ENCODE measurements at regions not wholly inside any gene's neighbourhood (a gene's known extent, or its start where the extent isn't known, plus 50 kb on each side); places are given as distances from the start of the nearest gene placed in this dataset.

DNA sequence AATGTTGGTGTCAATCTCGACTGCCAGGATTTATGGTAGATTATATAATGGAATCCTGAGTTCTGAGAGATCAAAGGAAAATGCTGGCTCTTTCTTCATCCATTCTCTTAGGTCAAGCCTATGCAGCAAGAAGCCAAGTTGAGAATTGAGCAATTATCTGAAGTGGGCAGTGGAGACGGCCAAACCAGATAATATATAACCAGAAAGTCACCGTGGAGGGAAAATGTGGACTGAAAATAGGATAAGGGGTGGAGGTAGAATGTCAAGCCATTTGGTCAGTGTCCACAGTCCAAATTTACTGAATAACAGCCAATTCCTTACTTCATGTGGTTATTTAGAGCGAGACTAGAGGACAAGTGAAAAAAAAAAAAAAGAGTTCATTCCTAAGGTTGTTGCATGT is 107.8 kb upstream of the ESR1 start:
- ATAC-seq (ENCODE audit: low read depth) (no peak), DNase-seq (ENCODE audit: low spot score) (no peak)
- H3K36me3 ChIP-seq (ENCODE audit: low read depth) = no peaks in the 10 kb centered on the region
- H3K4me1 ChIP-seq (ENCODE audit: insufficient read depth, poor library complexity, severe bottlenecking) = peaks cover 3% of the 10 kb centered on the region
- H3K27me3 ChIP-seq (ENCODE audit: insufficient read depth, poor library complexity, severe bottlenecking) = no peaks in the 10 kb centered on the region
- TF ChIP-seq, protein P1, sequence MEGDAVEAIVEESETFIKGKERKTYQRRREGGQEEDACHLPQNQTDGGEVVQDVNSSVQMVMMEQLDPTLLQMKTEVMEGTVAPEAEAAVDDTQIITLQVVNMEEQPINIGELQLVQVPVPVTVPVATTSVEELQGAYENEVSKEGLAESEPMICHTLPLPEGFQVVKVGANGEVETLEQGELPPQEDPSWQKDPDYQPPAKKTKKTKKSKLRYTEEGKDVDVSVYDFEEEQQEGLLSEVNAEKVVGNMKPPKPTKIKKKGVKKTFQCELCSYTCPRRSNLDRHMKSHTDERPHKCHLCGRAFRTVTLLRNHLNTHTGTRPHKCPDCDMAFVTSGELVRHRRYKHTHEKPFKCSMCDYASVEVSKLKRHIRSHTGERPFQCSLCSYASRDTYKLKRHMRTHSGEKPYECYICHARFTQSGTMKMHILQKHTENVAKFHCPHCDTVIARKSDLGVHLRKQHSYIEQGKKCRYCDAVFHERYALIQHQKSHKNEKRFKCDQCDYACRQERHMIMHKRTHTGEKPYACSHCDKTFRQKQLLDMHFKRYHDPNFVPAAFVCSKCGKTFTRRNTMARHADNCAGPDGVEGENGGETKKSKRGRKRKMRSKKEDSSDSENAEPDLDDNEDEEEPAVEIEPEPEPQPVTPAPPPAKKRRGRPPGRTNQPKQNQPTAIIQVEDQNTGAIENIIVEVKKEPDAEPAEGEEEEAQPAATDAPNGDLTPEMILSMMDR (IDR thresholded peaks at IDR 0.05; ENCODE audit: poor library complexity, severe bottlenecking) = no peak
- no peak overlapping the region for H3K4me3 ChIP-seq (ENCODE audit: severe bottlenecking)
- H3K9me3 ChIP-seq (ENCODE audit: severe bottlenecking) = no peaks in the 10 kb centered on the region
- H3K27ac ChIP-seq (ENCODE audit: poor library complexity, severe bottlenecking) = no peak overlapping the region

DNA sequence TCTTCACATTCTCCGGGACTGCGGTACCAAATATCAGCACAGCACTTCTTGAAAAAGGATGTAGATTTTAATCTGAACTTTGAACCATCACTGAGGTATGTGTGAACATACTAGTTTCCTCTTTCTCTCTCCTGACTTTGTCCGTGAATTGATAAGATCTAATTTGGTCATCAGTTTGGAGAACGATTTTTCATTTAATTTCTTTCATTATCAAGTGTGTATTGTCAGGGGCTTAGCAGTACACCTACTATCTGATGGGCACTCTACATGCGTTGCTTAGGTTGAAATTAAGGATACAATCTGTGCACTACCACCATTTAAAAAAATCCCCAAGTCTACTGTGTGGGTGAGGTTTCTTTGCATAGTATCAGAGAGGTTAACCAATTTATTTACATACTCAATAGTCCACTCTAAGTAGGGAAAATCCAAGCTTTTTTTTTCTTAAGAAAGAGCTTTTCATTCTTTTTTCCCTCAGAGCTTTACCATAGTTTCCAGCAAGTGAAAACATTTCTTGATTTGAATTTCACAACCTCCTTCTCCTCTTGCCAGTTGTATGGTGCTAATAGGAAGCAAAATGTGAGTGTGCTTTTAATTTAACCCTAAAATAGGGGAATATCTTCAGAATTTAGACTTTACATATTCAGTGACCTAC is 105.4 kb upstream of the ESR1 start:
- no peaks in the 10 kb centered on the region for H3K9me3 ChIP-seq (ENCODE audit: severe bottlenecking)
- TF ChIP-seq, protein P1 (IDR thresholded peaks at IDR 0.05; ENCODE audit: poor library complexity, severe bottlenecking) = no peak
- ATAC-seq (ENCODE audit: low read depth) (no peak), DNase-seq (ENCODE audit: low spot score) (no peak)
- H3K36me3 ChIP-seq (ENCODE audit: low read depth) = no peaks in the 10 kb centered on the region
- no peak overlapping the region for H3K27ac ChIP-seq (ENCODE audit: poor library complexity, severe bottlenecking)
- H3K4me1 ChIP-seq (ENCODE audit: insufficient read depth, poor library complexity, severe bottlenecking) = no peaks in the 10 kb centered on the region
- no peak overlapping the region for H3K4me3 ChIP-seq (ENCODE audit: severe bottlenecking)
- H3K27me3 ChIP-seq (ENCODE audit: insufficient read depth, poor library complexity, severe bottlenecking) = no peaks in the 10 kb centered on the region

DNA sequence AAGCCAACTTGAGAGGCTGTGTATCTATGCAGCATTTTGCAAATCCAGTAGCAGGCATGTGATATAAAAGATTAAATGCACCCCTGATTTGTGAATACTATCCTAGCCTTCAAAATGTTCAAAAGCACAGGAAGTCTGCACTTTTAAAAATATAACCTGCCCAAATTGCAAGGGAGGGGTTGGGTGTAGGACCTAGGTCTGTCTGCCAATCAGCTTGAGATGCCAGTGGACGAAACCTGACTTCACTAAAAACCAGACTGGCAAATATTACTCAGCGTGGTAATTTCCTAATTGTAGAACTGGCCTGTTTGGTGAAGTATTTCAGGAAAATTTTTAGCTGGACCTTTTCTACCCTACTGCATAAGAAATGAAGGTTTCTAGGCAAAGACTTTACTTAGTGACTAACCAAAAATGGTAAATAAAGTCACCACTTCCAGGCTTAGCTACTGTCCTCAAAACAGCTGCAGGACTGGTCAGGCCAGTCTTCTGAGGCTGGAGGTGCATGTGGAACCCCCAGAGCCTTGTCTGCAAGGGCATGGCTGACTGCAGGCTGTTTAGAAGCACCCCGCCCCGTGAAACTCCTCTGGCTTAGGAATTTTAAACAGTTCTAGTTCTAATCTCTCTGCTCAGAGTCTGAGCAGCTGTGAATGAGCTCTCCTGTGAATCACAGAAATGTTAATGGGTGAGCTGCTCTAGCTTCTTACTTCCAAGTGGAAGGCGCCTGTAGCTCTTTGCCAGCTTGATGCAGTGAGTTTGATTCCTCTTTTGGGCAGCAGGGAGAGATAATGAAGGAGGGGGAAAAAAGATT is 104.4 kb upstream of the ESR1 start:
- DNase-seq (ENCODE audit: low spot score) (no peak), ATAC-seq (ENCODE audit: low read depth) (no peak; the same call in 2 of the 3 replicates)
- TF ChIP-seq, protein P1 (IDR thresholded peaks at IDR 0.05; ENCODE audit: poor library complexity, severe bottlenecking) = no peak
- no peaks in the 10 kb centered on the region for H3K4me1 ChIP-seq (ENCODE audit: insufficient read depth, poor library complexity, severe bottlenecking)
- H3K27me3 ChIP-seq (ENCODE audit: insufficient read depth, poor library complexity, severe bottlenecking) = no peaks in the 10 kb centered on the region
- no peaks in the 10 kb centered on the region for H3K9me3 ChIP-seq (ENCODE audit: severe bottlenecking)
- H3K4me3 ChIP-seq (ENCODE audit: severe bottlenecking) = no peak overlapping the region
- H3K36me3 ChIP-seq (ENCODE audit: low read depth) = no peaks in the 10 kb centered on the region
- H3K27ac ChIP-seq (ENCODE audit: poor library complexity, severe bottlenecking) = no peak overlapping the region

DNA sequence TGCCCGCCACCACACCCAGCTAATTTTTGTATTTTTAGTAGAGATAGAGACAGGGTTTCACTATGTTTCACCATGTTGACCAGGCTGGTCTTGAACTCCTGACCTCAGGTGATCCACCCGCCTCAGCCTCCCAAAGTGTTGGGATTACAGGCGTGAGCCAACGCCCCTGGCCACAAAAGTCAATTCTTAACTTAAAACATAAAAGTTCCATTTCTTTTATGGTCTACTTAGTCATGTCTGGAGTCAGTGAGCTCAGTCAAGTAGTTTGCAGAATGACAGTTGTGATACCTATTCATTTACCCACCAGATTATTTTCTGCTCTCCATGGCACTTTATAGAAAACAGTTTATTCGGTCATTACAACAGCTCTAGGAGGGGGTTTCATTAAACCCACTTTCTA is 103.1 kb upstream of the ESR1 start:
- TF ChIP-seq, protein P1 (IDR thresholded peaks at IDR 0.05; ENCODE audit: poor library complexity, severe bottlenecking) = no peak
- no peaks in the 10 kb centered on the region for H3K27me3 ChIP-seq (ENCODE audit: insufficient read depth, poor library complexity, severe bottlenecking)
- no peak overlapping the region for H3K4me3 ChIP-seq (ENCODE audit: severe bottlenecking)
- H3K36me3 ChIP-seq (ENCODE audit: low read depth) = no peaks in the 10 kb centered on the region
- no peak for ATAC-seq (ENCODE audit: low read depth)
- no peak for DNase-seq (ENCODE audit: low spot score)
- no peak overlapping the region for H3K27ac ChIP-seq (ENCODE audit: poor library complexity, severe bottlenecking)
- H3K9me3 ChIP-seq (ENCODE audit: severe bottlenecking) = no peaks in the 10 kb centered on the region
- H3K4me1 ChIP-seq (ENCODE audit: insufficient read depth, poor library complexity, severe bottlenecking) = no peaks in the 10 kb centered on the region

Measured in RWPE2 (cell line).